GM12875 (cell line): ENCODE measurements at regions not wholly inside any gene's neighbourhood (a gene's known extent, or its start where the extent isn't known, plus 50 kb on each side); places are given as distances from the start of the nearest gene placed in this dataset.

Experiments
- H3K4me3 ChIP-seq: one replicate; pipeline ENCODE4 v1.5.1; 2011; ENCODE audit warnings: low read depth, low read length, control low read depth
- TF ChIP-seq, protein P1 (sequence below): IDR thresholded peaks from 2 replicates; pipeline ENCODE4 v1.5.1; 2011; ENCODE audit warnings: low read depth, mild to moderate bottlenecking, control low read depth, inconsistent platforms, low read length, moderate library complexity, borderline replicate concordance; ENCODE audit not compliant: insufficient read depth

DNA sequence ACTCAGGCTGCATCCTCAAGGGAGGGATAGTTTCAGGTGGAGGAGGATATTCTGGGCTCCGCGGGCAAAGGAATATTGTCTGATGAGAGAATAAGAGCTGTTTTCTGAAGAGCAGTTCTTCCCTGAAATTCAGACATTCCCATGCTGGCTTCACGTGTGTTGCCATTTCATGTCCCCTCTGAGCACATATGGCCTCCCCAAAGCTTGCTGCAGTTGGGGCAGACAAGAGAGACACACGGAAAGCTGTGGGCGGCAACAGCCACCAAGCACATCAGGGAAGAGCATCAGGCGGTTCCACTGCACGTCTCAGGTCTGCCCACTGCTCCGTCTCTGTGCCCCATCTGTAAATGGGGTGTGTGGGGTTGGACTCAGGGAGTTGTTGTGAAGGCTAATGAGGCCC is 247.5 kb upstream of the TSHZ3 start:
- H3K4me3 ChIP-seq, result no peak overlapping the region
- TF ChIP-seq, protein P1, sequence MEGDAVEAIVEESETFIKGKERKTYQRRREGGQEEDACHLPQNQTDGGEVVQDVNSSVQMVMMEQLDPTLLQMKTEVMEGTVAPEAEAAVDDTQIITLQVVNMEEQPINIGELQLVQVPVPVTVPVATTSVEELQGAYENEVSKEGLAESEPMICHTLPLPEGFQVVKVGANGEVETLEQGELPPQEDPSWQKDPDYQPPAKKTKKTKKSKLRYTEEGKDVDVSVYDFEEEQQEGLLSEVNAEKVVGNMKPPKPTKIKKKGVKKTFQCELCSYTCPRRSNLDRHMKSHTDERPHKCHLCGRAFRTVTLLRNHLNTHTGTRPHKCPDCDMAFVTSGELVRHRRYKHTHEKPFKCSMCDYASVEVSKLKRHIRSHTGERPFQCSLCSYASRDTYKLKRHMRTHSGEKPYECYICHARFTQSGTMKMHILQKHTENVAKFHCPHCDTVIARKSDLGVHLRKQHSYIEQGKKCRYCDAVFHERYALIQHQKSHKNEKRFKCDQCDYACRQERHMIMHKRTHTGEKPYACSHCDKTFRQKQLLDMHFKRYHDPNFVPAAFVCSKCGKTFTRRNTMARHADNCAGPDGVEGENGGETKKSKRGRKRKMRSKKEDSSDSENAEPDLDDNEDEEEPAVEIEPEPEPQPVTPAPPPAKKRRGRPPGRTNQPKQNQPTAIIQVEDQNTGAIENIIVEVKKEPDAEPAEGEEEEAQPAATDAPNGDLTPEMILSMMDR, result no peak

DNA sequence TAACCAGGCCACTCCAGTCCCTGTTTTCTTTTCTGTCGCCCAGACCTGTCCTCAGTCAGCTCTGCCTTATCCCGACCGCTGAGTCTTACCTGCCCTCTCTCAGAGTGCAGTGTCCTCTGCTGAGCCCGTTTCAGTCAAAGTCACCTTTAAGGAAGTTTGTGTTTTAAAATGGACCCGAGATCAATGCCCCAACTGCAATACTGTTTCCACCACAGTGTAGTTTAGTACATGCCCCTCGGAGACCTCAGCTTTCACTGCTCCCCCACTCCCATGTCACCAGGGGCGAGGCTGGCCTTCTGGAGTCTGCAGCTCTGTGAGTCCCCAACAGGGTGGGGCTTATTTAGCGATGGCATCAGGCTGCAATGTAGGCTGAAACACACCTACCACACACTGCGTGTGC is 248.4 kb upstream of the TSHZ3 start:
- no peak overlapping the region for H3K4me3 ChIP-seq
- TF ChIP-seq, protein P1, result no peak

DNA sequence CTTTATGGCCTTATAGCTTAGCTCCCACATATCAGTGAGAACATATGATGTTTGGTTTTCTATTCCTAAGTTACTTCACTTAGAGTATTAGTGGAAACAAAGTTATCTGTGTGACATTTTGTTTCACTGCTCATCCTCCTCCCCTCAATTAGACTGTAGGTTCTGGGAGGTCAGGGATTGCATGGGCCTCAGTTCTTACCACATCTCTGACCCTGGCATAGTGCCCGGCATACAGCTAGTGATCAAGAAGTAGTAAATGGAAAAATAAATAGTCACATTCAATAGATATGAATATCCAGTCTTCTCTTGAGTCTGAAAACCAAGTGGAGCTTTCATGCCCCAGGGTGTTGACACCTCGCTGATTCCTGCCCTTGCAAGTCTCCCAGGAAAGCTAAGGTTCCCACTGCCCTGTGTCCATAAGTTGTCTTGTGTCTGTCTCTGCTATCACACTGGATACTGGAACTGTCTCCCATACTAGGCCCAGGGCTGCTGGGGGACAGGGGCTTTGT is 249.5 kb upstream of the TSHZ3 start:
- TF ChIP-seq, protein P1, result no peak
- H3K4me3 ChIP-seq, result no peak overlapping the region

DNA sequence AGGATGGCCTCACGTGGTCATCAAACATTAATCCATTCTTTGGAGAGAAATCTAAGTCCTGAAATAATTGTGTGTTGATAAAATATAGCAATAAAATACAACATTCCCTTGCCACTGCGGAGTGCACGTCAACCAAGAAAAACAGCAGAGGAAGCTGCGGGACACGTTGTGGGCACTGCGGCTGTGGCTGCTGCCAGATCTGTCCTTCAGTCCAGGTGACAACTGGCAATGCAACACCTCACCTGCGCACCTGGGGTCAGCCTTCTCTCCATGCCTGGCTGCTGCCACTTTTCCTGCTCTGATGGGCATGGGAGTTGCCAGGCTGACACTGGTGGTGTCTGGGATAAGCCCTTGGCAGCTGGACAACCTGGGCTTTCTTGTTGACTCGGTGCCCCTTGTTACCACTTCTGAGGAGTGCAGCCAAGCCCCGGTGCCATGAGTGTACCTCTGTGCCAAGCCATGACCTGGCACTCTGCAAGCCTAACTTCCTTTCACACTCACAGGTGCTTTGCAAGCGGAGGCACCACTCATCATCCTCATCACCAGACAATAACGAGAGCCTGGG is 251.6 kb upstream of the TSHZ3 start:
- TF ChIP-seq, protein P1, result no peak
- no peak overlapping the region for H3K4me3 ChIP-seq

GRCh38 chr19:31601855-31602254 is 252.6 kb upstream of the TSHZ3 start:
- H3K4me3 ChIP-seq, result no peak overlapping the region
- TF ChIP-seq, protein P1, result no peak

GRCh38 chr19:31602548-31602947 is 253.3 kb upstream of the TSHZ3 start:
- H3K4me3 ChIP-seq, result no peak overlapping the region
- TF ChIP-seq, protein P1, result no peak

DNA sequence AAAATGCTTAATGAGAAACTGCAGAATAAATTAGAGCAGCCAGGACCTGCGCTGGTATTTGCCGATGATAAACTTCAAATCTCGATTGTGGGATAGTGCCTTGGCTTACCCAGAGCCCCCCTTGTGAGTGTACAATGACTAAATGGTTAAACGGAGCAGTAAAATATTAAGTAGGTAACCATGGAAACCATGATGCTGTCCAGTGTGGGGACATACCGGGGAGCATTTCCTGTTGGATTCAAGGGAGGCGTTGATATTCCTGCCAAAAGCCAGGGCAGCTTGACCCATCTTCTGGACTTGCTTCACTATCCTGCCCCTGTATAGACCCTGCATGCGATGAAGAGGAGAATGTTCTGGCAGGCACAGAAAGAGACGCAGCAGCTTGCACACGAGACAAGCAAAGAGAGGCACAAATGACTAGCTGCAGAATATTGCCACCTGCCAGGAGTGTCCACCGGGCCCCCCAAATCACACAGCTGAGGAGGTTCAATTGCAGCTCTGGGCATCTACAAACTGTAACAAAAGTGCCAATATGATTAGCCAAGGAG is 255.3 kb upstream of the TSHZ3 start:
- no peak overlapping the region for H3K4me3 ChIP-seq
- TF ChIP-seq, protein P1, result no peak
